GM06990 (cell line): ENCODE measurements at regions not wholly inside any gene's neighbourhood (a gene's known extent, or its start where the extent isn't known, plus 50 kb on each side); places are given as distances from the start of the nearest gene placed in this dataset.

Experiments
- DNase-seq: peaks from one replicate; pipeline ENCODE4 v3.0.0-alpha.2; 2011; ENCODE audit not compliant: insufficient read length; ENCODE audit errors: extremely low read depth
- H3K27me3 ChIP-seq: replicated peaks from 2 replicates; pipeline ENCODE4 v1.6.0; 2011; ENCODE audit warnings: low read length; ENCODE audit not compliant: control insufficient read depth, insufficient read depth
- H3K36me3 ChIP-seq: 2 replicates; pipeline ENCODE4 v1.5.1; 2011; ENCODE audit warnings: low read length; ENCODE audit not compliant: control insufficient read depth, insufficient read depth
- H3K4me3 ChIP-seq: replicated peaks from 2 replicates; pipeline ENCODE4 v1.5.1; 2011; ENCODE audit warnings: low read depth, mild to moderate bottlenecking, control low read depth, low read length
- TF ChIP-seq, protein P1 (sequence below): IDR thresholded peaks from 2 replicates; pipeline ENCODE4 v1.5.1; 2011; ENCODE audit warnings: low read length, control low read depth, mild to moderate bottlenecking, inconsistent platforms; ENCODE audit not compliant: insufficient read depth, poor library complexity, severe bottlenecking

DNA sequence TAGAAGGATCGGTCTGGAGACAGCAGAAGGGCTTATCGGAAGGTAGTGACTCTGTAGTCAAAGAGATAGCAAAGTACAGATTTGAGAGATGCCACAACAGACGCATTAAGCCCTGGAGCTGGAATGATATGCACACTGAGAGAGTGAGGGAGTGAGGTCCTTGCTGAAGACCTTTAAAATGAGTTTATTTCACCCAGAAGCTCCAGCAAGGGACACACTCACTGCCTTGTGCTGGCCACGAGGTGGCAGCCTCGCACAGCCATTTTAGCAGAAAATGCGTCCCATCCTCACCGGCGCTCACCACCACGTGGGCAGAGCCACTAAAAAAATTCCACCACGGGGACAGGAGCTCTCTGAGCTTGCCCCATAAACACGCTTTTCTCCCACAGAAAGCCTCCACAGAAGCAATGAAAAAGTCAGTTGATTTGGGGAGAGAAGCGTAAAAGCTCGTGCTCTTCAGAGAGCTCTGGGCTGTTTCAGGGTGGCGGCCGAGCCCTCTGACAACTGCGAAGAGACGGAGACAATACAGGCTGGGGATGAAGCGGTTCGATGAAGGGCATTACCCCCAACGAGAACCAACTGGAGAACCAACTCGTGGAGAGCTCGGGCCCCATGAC lies 163.0 kb upstream of the KLF14 start:
- Histone ChIP-seq H3K36me3 (peaks cover 21% of the 10 kb centered on the region), H3K27me3 (no peaks in the 10 kb centered on the region), H3K4me3 (no peak overlapping the region)
- DNase-seq = peak; percentile 60
- TF ChIP-seq, protein P1, sequence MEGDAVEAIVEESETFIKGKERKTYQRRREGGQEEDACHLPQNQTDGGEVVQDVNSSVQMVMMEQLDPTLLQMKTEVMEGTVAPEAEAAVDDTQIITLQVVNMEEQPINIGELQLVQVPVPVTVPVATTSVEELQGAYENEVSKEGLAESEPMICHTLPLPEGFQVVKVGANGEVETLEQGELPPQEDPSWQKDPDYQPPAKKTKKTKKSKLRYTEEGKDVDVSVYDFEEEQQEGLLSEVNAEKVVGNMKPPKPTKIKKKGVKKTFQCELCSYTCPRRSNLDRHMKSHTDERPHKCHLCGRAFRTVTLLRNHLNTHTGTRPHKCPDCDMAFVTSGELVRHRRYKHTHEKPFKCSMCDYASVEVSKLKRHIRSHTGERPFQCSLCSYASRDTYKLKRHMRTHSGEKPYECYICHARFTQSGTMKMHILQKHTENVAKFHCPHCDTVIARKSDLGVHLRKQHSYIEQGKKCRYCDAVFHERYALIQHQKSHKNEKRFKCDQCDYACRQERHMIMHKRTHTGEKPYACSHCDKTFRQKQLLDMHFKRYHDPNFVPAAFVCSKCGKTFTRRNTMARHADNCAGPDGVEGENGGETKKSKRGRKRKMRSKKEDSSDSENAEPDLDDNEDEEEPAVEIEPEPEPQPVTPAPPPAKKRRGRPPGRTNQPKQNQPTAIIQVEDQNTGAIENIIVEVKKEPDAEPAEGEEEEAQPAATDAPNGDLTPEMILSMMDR = peak; percentile 78

DNA sequence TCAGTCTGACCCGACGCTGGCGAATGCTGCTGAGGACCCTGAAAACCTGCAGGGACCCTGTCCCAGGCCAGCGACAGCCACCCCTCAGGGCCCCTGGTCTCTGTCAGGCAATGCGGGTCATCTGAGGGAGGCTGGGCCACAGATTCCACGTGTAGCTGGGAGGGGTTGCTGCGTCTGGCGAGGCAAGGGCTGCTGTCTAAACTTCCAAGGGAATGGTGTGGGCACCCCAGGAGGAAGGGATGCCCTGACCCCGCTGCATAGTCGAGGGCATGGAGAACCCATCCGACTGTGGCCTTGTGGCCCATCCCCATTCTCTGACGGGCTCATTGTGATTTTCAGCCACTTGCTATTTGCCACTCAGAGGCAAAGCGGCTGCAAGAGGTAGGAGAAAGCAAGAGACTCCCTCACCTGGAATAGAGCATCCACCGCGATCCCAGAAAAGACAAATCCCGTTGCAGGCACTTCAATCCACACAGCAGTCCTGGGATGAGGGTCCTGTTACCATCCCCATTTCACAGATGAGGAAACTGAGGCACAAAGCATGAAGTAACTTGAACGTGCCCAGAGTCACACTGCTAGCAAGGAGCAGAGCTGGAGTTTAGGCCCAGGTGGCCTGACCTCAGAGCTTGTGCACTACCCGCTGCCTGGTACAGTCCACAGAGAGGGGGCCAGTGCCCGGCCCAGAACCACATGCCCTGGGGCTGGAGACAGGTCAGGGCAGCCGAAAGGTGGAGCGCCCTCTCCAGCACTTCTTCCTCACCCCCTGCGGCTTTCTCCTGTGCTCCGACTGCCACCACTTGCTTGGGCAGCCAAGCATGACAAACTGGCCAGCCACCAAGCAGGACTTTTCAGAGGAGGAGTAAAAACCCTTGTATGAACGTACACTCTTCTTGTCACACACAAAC lies 163.8 kb upstream of the KLF14 start:
- Histone ChIP-seq H3K4me3 (no peak overlapping the region), H3K36me3 (peaks cover 27% of the 10 kb centered on the region), H3K27me3 (no peaks in the 10 kb centered on the region)
- DNase-seq = peak; percentile 52
- TF ChIP-seq, protein P1 = peak; percentile 35

DNA sequence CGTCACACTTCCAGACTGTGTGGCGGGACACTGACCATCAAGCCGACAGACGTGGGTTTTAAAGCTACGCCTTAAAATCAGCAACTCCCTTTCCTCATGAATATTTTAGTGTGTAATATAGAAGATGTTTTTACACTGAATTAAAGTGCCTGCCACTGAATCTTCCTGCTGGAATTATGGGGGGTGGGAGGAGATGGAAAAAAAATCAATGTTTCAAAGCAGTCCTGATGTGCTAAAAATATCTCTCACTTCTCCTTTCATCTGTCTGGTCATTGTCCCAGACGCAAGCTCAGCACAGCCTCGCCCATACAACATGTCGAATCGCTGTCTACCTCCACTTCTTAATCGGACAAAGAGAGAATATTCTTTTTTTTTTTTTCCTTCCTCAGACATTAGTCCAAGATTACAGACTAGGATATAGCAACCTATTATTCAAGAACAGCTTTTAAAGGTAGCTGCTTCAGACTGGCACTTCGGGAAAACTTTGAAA lies 165.1 kb upstream of the KLF14 start:
- Histone ChIP-seq H3K36me3 (peaks cover 33% of the 10 kb centered on the region), H3K4me3 (no peak overlapping the region), H3K27me3 (no peaks in the 10 kb centered on the region)
- no peak for DNase-seq
- TF ChIP-seq, protein P1 = no peak

DNA sequence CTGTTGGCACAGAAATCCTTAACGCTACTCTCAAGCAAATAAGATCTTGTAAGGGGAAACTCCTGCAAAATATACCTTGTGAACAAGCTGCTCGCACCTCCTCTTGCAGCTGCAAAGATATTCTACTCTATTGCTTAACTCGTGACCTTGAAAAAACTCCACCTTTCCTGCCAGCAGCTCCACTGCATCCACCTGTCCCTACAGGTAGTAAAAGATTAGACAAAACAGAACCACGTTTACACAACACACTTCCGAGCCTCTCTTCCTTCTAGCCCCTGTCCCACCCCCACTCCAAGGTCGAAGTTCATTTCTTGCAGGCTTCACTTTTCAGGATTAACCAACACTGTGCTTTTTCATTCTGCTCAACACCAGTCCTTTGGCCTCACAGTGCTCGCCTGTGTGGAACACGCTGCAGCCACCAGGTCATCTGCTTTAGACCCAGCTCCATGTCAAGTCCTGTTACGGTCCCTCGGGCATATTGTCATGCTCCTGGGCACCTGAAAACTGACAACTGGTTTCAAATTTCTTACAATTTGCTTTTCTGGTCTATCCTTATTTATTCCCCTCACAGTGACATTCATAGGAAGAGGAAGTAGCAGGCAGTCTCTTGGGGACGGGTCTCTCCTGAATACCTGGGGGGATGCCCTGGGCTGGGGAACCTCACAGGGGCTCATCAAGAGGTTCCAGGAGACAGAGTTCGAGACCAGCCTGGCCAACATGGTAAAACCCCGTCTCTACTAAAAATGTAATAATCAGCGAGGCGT lies 165.8 kb upstream of the KLF14 start:
- no peaks in the 10 kb centered on the region for H3K27me3 ChIP-seq
- H3K4me3 ChIP-seq = no peak overlapping the region
- TF ChIP-seq, protein P1 = no peak
- peaks cover 31% of the 10 kb centered on the region for H3K36me3 ChIP-seq
- DNase-seq = no peak

DNA sequence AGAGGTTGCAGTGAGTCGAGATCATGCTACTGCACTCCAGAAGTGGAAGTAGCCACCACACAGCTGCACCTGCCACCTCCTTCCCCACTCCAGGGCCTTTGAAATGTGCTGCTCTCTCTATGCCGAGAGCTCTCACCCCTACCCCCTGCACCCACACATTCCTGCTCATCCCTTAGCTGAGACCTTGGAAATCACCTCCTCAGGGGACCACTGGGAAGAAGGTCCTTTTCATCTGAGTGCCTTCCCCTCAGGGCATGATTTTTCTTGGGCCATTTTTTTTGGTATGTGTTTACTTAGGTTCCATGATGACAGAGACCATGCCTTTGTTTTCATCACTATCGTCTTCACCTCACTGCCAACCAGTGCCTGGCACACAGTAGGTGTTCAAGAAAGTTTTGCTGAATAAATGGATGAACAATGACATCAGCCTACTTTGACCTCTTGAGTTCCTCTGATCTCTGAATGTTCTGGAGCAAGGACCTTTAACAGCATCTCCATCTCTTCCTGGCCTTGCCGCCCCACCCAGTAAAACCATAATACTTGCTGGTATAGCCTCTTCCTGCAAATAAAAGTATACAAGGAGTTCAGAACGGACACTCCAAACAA lies 166.6 kb upstream of the KLF14 start:
- DNase-seq = no peak
- TF ChIP-seq, protein P1 = no peak
- Histone ChIP-seq H3K27me3 (no peaks in the 10 kb centered on the region), H3K36me3 (peaks cover 30% of the 10 kb centered on the region), H3K4me3 (no peak overlapping the region)
